Naive thymus-derived CD4-positive, alpha-beta T cell (primary cell): ENCODE measurements at regions not wholly inside any gene's neighbourhood (a gene's known extent, or its start where the extent isn't known, plus 50 kb on each side); places are given as distances from the start of the nearest gene placed in this dataset.
"Not testable (repeated sequence)": the region's sequence is repeated elsewhere in the genome, so short reads cannot be mapped to it uniquely, and the experiment has no call there.

Source experiments
- ATAC-seq: fragments of 150-1000 bp; cut with Tn5 transposase; 2 replicates; pipeline ENCODE4 v1.10.0; 2021; ENCODE audit warnings: mild to moderate bottlenecking, moderate library complexity
- CTCF ChIA-PET: fragments of 350-600 bp; sonication (Branson Sonifier 250); formaldehyde crosslinking; loops from one replicate; lab custom pipeline; 2021; ENCODE audit warnings: antibody characterized with exemption; lab: Charles Lee
- POLR2A ChIA-PET: fragments of 350-600 bp; sonication (Branson Sonifier 250); formaldehyde crosslinking; loops from one replicate; lab custom pipeline; 2021; ENCODE audit warnings: antibody characterized with exemption, inconsistent platforms; lab: Charles Lee
- DNase-seq, 9 donors: peaks; one replicate each; pipeline versions ENCODE4 v3.0.0 to v3.0.0-alpha.2; 2020 to 2022; ENCODE audit warnings: mixed read lengths in 1 of 9
- H3K27ac ChIP-seq: one replicate; pipeline ENCODE4 v1.7.0; 2013; ENCODE audit warnings: mild to moderate bottlenecking, low read depth, low read length, moderate library complexity
- H3K27me3 ChIP-seq, 2 donors: one replicate each; pipeline ENCODE4 v1.7.0; 2013; ENCODE audit warnings: low read length in 2 of 2, mild to moderate bottlenecking in 2 of 2, moderate library complexity in 2 of 2; ENCODE audit not compliant: control insufficient read depth in 2 of 2, insufficient read depth in 2 of 2
- H3K36me3 ChIP-seq, 3 experiments: 1 replicate in 2 of 3; 2 replicates in 1 of 3; pipeline ENCODE4 v1.7.0; 2013; ENCODE audit warnings: low read length in 3 of 3, mild to moderate bottlenecking in 3 of 3, moderate library complexity in 1 of 3; ENCODE audit not compliant: insufficient read depth in 3 of 3, control insufficient read depth in 2 of 3
- H3K4me1 ChIP-seq, 2 donors: one replicate each; pipeline ENCODE4 v1.7.0; 2013; ENCODE audit warnings: low read length in 2 of 2, mild to moderate bottlenecking in 2 of 2, moderate library complexity in 1 of 2; ENCODE audit not compliant: control insufficient read depth in 2 of 2, insufficient read depth in 2 of 2
- H3K4me3 ChIP-seq: 2 replicates; pipeline ENCODE4 v1.7.0; 2013; ENCODE audit warnings: mild to moderate bottlenecking, low read length
- H3K9me3 ChIP-seq, 3 experiments: 1 replicate in 2 of 3; 2 replicates in 1 of 3; pipeline ENCODE4 v1.7.0; 2013; ENCODE audit warnings: low read length in 3 of 3; ENCODE audit not compliant: control insufficient read depth in 2 of 3
- H3K27ac Mint-ChIP-seq, 9 donors: one replicate each; pipeline ENCODE4 v1.8.0; 2020 to 2022; ENCODE audit warnings: mixed read lengths in 9 of 9, mild to moderate bottlenecking in 8 of 9, moderate library complexity in 5 of 9, inconsistent platforms in 2 of 9
- H3K27me3 Mint-ChIP-seq, 5 donors: one replicate each; pipeline ENCODE4 v1.8.0; 2021 to 2022; ENCODE audit warnings: mixed read lengths in 5 of 5, mild to moderate bottlenecking in 1 of 5
- H3K36me3 Mint-ChIP-seq, 5 donors: one replicate each; pipeline ENCODE4 v1.8.0; 2020 to 2022; ENCODE audit warnings: mixed read lengths in 5 of 5, mild to moderate bottlenecking in 3 of 5, inconsistent platforms in 1 of 5
- H3K4me1 Mint-ChIP-seq, 7 donors: one replicate each; pipeline ENCODE4 v1.8.0; 2020 to 2022; ENCODE audit warnings: mixed read lengths in 7 of 7, mild to moderate bottlenecking in 3 of 7, inconsistent platforms in 1 of 7
- H3K4me3 Mint-ChIP-seq, 10 donors: one replicate each; pipeline ENCODE4 v1.8.0; 2020 to 2022; ENCODE audit warnings: mild to moderate bottlenecking in 10 of 10, mixed read lengths in 10 of 10, moderate library complexity in 6 of 10, inconsistent platforms in 2 of 10
- H3K9me3 Mint-ChIP-seq, 11 donors: one replicate each; pipeline ENCODE4 v1.8.0; 2020 to 2022; ENCODE audit warnings: mixed read lengths in 11 of 11, mild to moderate bottlenecking in 4 of 11, inconsistent platforms in 1 of 11, moderate library complexity in 1 of 11
- intact Hi-C, 2 donors: fragments of 100-400 bp; cut with micrococcal nuclease; formaldehyde crosslinking; loops; one replicate each; pipeline ENCODE4 v1.15.1; 2023

DNA sequence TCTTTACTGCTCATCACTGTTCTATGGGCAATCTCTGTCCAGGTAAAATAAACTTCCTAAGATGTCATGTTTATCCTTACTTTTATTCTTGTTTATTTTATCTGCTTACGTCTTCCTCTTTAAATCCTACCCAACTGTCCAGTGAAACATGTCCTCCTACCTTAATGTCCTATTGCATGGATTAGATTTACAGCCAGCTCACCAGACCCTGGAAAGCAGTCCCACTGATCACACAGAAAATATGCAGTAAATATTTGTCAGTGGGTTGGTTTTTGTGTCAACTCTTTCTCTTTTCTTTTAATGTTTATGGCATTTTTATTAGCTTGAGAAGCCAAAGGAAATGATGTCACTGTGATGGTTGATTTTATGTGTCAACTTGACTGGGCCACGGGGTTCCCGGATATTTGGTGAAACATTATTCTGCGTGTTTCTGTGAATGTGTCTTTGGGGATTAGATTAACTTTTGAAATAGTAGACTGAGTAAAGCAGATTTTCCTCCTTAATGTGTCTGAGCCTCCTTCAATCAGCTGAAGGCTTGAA, 258.3 kb downstream of the SRGAP2C start:
- CTCF ChIA-PET: interaction anchor here (0.6 kb wide), 1 partner anchor 1579 kb away, joined by 5 read pairs; no protein-coding TSS in a partner anchor
- intact Hi-C loops: no loop called here

DNA sequence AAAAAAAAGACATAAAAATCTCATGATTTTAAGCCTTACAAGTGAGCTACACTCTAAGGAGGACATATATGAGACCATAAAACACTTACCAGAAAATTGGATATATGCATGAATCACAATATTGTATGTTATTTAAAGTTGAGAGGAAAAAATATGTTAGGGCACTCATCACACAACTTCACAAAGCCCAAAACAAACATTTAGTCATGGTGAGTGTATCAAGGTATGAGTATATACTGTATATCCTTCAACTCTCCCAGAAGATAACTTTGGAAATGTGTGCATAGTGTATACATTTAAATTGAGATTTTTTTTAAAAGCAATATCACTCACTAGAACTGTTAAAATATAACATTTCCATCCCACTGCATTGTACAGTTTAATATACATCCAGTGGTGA, 259.3 kb downstream of the SRGAP2C start:
- DNase-seq (no peak), ATAC-seq (no peak)
- Histone ChIP-seq H3K36me3 (no peaks in the 10 kb centered on the region), H3K27ac (no peak overlapping the region), H3K4me1 (no peaks in the 10 kb centered on the region), H3K9me3 (no peaks in the 10 kb centered on the region), H3K27me3 (no peaks in the 10 kb centered on the region), H3K4me3 (no peak overlapping the region)
- H3K36me3 Mint-ChIP-seq: peaks cover 0 to 11% (median 0%) of the 10 kb centered on the region in 5 donors
- peaks cover 0 to 2% (median 0%) of the 10 kb centered on the region in 5 donors for H3K27me3 Mint-ChIP-seq
- peaks cover 0 to 25% (median 2%) of the 10 kb centered on the region in 7 donors for H3K4me1 Mint-ChIP-seq
- intact Hi-C loops: no loop called here
- H3K9me3 Mint-ChIP-seq: peaks cover 0 to 13% (median 4%) of the 10 kb centered on the region in 11 donors
- H3K4me3 Mint-ChIP-seq: no peak overlapping the region
- H3K27ac Mint-ChIP-seq: no peak overlapping the region
- ChIA-PET CTCF (interaction anchor here (2.0 kb wide), 1 partner anchor 72 kb away, joined by 6 read pairs; no protein-coding TSS in a partner anchor), POLR2A (no interaction called here)

More for the DNA sequence above, 258.3 kb downstream of the SRGAP2C start:
- Histone ChIP-seq H3K4me3 (no peak overlapping the region), H3K9me3 (no peaks in the 10 kb centered on the region), H3K27me3 (no peaks in the 10 kb centered on the region), H3K36me3 (no peaks in the 10 kb centered on the region), H3K4me1 (no peaks in the 10 kb centered on the region), H3K27ac (no peak overlapping the region)
- peaks cover 0 to 13% (median 6%) of the 10 kb centered on the region in 11 donors for H3K9me3 Mint-ChIP-seq
- no peak overlapping the region for H3K4me3 Mint-ChIP-seq
- H3K27ac Mint-ChIP-seq: no peak overlapping the region
- peaks cover 0 to 17% (median 2%) of the 10 kb centered on the region in 7 donors for H3K4me1 Mint-ChIP-seq
- H3K27me3 Mint-ChIP-seq: peaks cover 0 to 4% (median 0%) of the 10 kb centered on the region in 5 donors
- peaks cover 0 to 13% (median 0%) of the 10 kb centered on the region in 5 donors for H3K36me3 Mint-ChIP-seq
- ATAC-seq (no peak), DNase-seq (no peak)
- POLR2A ChIA-PET: interaction anchor here (1.6 kb wide), 1 partner anchor 77 kb away, joined by 6 read pairs; no protein-coding TSS in a partner anchor

DNA sequence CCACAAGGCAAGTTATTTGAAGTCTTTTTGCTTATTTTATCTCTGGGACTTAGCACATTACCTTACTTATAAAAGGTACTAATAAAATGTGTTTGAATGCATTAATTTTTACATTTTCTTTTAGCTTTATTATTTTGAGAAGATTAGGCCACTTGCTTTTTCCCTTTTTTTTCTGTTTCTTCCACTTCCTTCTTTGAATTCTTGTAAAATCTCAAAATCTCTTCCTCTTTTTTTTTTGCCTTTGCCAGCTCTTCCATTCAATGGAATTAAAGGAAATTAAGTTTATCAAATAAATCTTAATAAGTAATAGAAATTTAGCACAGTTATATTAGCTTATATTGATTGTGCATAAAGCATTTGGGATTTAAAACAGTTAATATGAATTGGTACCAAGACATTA, 260.9 kb downstream of the SRGAP2C start:
- H3K27ac ChIP-seq: no peak overlapping the region
- no peaks in the 10 kb centered on the region for H3K36me3 ChIP-seq
- H3K27me3 ChIP-seq: no peaks in the 10 kb centered on the region
- POLR2A ChIA-PET: no interaction called here
- Mint-ChIP-seq H3K4me1 (peaks cover 0 to 31% (median 2%) of the 10 kb centered on the region in 7 donors), H3K27ac (peak overlapping the region in 1 of 9 donors; percentile 13), H3K27me3 (peaks cover 0 to 5% (median 0%) of the 10 kb centered on the region in 5 donors), H3K4me3 (no peak overlapping the region), H3K9me3 (peaks cover 0 to 5% (median 2%) of the 10 kb centered on the region in 11 donors), H3K36me3 (peaks cover 0 to 7% (median 0%) of the 10 kb centered on the region in 5 donors)
- CTCF ChIA-PET: interaction anchor here (0.6 kb wide), 2 partner anchors 25 to 75 kb away, joined by 3 to 5 read pairs; no protein-coding TSS in a partner anchor
- ATAC-seq (no peak), DNase-seq (no peak)
- no peaks in the 10 kb centered on the region for H3K4me1 ChIP-seq
- no peaks in the 10 kb centered on the region for H3K9me3 ChIP-seq
- intact Hi-C loops: loop anchor here (2.0 to 5.0 kb wide), 3 partner anchors 15 to 107 kb away; no protein-coding TSS in a partner anchor
- no peak overlapping the region for H3K4me3 ChIP-seq

DNA sequence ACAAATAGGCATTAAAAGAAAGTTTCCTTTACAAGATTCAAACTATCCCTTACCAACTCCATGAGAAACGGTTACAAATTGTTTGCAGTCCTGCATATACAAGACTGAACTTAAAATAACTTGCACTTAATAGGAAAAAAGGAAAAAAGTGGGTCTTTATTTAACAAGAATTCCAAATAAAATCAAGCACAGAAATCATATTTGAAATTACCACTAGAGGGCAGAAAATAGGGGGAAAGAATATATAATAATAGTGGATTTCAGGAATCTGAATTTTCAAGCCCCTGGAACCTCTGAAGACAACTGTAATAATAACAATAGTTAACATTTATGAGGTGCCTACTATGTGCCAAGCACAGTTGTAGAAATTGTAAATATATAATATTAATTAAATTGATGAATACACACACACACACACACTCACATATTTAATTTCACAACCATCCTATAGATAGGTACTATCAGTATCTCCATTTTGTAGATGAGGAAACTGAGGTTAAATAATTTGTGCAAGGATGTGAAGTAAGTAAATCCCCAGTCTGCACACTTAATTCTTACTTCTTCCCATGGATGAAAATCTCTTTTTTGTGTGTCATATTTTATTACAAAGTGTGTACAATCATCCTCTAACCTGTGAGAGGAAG, 262.6 kb downstream of the SRGAP2C start:
- H3K4me3 ChIP-seq, H3K27me3 ChIP-seq, H3K27me3 Mint-ChIP-seq, POLR2A ChIA-PET, H3K9me3 Mint-ChIP-seq, H3K4me3 Mint-ChIP-seq, H3K9me3 ChIP-seq, H3K36me3 Mint-ChIP-seq, H3K4me1 ChIP-seq, H3K36me3 ChIP-seq, ATAC-seq, H3K27ac ChIP-seq: not testable (repeated sequence)
- peak overlapping the region in 1 of 9 donors; percentile 15 for H3K27ac Mint-ChIP-seq
- intact Hi-C loops: loop anchor here (1.0 to 5.0 kb wide), 4 partner anchors 17 to 105 kb away; no protein-coding TSS in a partner anchor
- peak in 3 of 9 donors; percentile 14 to 20 (median 16) for DNase-seq
- peaks cover 0 to 38% (median 2%) of the 10 kb centered on the region in 7 donors for H3K4me1 Mint-ChIP-seq
- CTCF ChIA-PET: interaction anchor here (0.7 to 1.2 kb wide), 3 partner anchors 73 to 1719 kb away, joined by 3 to 4 read pairs (median 4); no protein-coding TSS in a partner anchor

- H3K27ac ChIP-seq, H3K36me3 Mint-ChIP-seq, H3K4me3 Mint-ChIP-seq, H3K27me3 Mint-ChIP-seq, H3K36me3 ChIP-seq, ATAC-seq, H3K9me3 Mint-ChIP-seq, DNase-seq, POLR2A ChIA-PET, H3K4me1 ChIP-seq, H3K9me3 ChIP-seq, H3K27me3 ChIP-seq, CTCF ChIA-PET, H3K4me3 ChIP-seq: not testable (repeated sequence)
- intact Hi-C loops: loop anchor here (5.0 kb wide), 1 partner anchor 104 kb away; no protein-coding TSS in a partner anchor
- Mint-ChIP-seq H3K27ac (peak overlapping the region in 1 of 9 donors; percentile 15), H3K4me1 (peaks cover 0 to 36% (median 2%) of the 10 kb centered on the region in 7 donors)
These were observed 263.3 kb downstream of the SRGAP2C start for GRCh38 chr1:121448064-121448463.

GRCh38 chr1:121448851-121449250, 264.1 kb downstream of the SRGAP2C start:
- no peak overlapping the region for H3K27ac ChIP-seq
- Mint-ChIP-seq H3K9me3 (peaks cover 0 to 8% (median 0%) of the 10 kb centered on the region in 11 donors), H3K27ac (no peak overlapping the region), H3K27me3 (peaks cover 0 to 8% (median 0%) of the 10 kb centered on the region in 5 donors), H3K4me3 (no peak overlapping the region), H3K36me3 (peaks cover 0 to 10% (median 0%) of the 10 kb centered on the region in 5 donors), H3K4me1 (peaks cover 0 to 30% (median 2%) of the 10 kb centered on the region in 7 donors)
- no peak overlapping the region for H3K4me3 ChIP-seq
- DNase-seq (no peak), ATAC-seq (no peak)
- ChIA-PET CTCF (interaction anchor here (0.7 kb wide), 1 partner anchor 60 kb away, joined by 3 read pairs; no protein-coding TSS in a partner anchor), POLR2A (no interaction called here)
- no peaks in the 10 kb centered on the region for H3K27me3 ChIP-seq
- H3K9me3 ChIP-seq: no peaks in the 10 kb centered on the region
- H3K36me3 ChIP-seq: no peaks in the 10 kb centered on the region
- intact Hi-C loops: loop anchor here (5.0 kb wide), 1 partner anchor 103 kb away; no protein-coding TSS in a partner anchor
- H3K4me1 ChIP-seq: no peaks in the 10 kb centered on the region
